Liver (tissue), 3 donors: ENCODE measurements at regions not wholly inside any gene's neighbourhood (a gene's known extent, or its start where the extent isn't known, plus 50 kb on each side); places are given as distances from the start of the nearest gene placed in this dataset.

Experiments used
- CTCF ChIP-seq: fragments of 150-350 bp; IDR thresholded peaks from 2 replicates; pipeline ENCODE4 v1.5.1; 2017; ENCODE audit warnings: improper control_type of control experiment, low read depth, low read length; ENCODE audit not compliant: missing input control
- EGR1 ChIP-seq, 2 donors: IDR thresholded peaks; 2 replicates each; pipeline ENCODE4 v1.6.1; 2016 to 2018; ENCODE audit warnings: antibody characterized with exemption in 2 of 2, low read depth in 2 of 2
- donor health status: healthy.
- donor health status: healthy.

GRCh38 chr6:135105299-135105698 is 50.7 kb upstream of the HBS1L start:
- TF ChIP-seq EGR1 (IDR thresholded peaks at IDR 0.05; ENCODE audit: low read depth in 2 of 2) (no peak), CTCF (no peak)
